ENCODE measurements at regions not wholly inside any gene's neighbourhood (a gene's known extent, or its start where the extent isn't known, plus 50 kb on each side); places are given as distances from the start of the nearest gene placed in this dataset.

DNA sequence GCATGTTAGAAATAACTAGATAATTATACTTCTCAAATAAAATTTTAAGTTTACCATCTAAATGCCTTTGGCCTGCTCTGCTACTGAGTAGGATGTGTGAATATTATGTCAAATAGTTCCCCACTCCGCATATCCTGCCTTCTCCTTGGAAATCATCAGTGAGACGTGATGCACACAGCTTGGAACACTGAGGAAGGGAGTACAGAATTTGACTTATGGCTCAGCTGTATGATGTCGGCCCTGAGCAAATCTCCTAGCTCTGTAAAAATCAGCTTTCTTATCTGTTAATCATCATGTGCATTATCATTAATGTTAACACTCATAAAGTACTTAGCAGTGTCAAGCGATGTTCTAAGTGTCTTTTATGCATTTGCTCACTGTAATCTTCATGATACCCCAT lies 241.0 kb upstream of the ANKRD50 start:
- no peak overlapping the region for H3K4me3 ChIP-seq (ENCODE audit: low read depth, low read length, poor library complexity, severe bottlenecking)
- H3K9me2 ChIP-seq (ENCODE audit: low read depth, low read length), result no peaks in the 10 kb centered on the region
- H3K27me3 ChIP-seq (ENCODE audit: insufficient read depth, low read length), result no peaks in the 10 kb centered on the region
- H3K27ac ChIP-seq (ENCODE audit: low read depth, low read length, poor library complexity, severe bottlenecking), result no peak overlapping the region
- H4K20me1 ChIP-seq (ENCODE audit: insufficient read depth, low read length), result no peaks in the 10 kb centered on the region
- H2AFZ ChIP-seq (ENCODE audit: low read length), result no peak overlapping the region
- TF ChIP-seq CTCF (IDR thresholded peaks at IDR 0.05; ENCODE audit: low read length) (no peak), EZH2 (IDR thresholded peaks at IDR 0.05; ENCODE audit: borderline replicate concordance, low read length) (no peak)
- H3K79me2 ChIP-seq (ENCODE audit: insufficient read depth, low read length), result no peaks in the 10 kb centered on the region
- H3K4me2 ChIP-seq (ENCODE audit: low read length), result no peak overlapping the region
- H3K4me1 ChIP-seq (ENCODE audit: insufficient read depth, low read length, severe bottlenecking), result no peaks in the 10 kb centered on the region
- H3K36me3 ChIP-seq (ENCODE audit: insufficient read depth, low read length), result no peaks in the 10 kb centered on the region
- H3K9ac ChIP-seq (ENCODE audit: low read length), result no peak overlapping the region
- H3K9me3 ChIP-seq (ENCODE audit: low read length), result no peaks in the 10 kb centered on the region
- H3F3A ChIP-seq (ENCODE audit: insufficient read depth, low read length), result no peaks in the 10 kb centered on the region

DNA sequence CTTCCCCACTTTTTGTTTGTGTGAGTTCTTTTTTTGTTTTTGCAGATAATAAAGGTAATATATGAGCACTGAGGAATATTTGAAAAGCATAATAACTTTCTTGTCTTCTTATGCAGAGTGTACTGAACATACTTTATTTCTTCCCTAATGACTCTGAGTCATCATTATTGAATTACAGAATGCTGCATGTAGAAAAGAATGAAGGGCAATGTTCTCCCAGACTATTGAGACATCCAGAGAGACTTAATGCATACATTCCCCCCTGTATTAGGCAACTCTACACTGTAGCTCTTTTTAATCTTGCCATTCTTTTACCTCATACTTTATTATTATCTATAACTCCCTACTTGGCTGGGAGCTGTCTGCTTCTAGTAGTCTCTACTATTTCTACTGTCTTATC lies 240.5 kb upstream of the ANKRD50 start:
- TF ChIP-seq CTCF (IDR thresholded peaks at IDR 0.05; ENCODE audit: low read length) (no peak), EZH2 (IDR thresholded peaks at IDR 0.05; ENCODE audit: borderline replicate concordance, low read length) (no peak)
- no peaks in the 10 kb centered on the region for H3K36me3 ChIP-seq (ENCODE audit: insufficient read depth, low read length)
- no peaks in the 10 kb centered on the region for H3K4me1 ChIP-seq (ENCODE audit: insufficient read depth, low read length, severe bottlenecking)
- no peak overlapping the region for H3K4me3 ChIP-seq (ENCODE audit: low read depth, low read length, poor library complexity, severe bottlenecking)
- H3K9me3 ChIP-seq (ENCODE audit: low read length), result no peaks in the 10 kb centered on the region
- no peaks in the 10 kb centered on the region for H3K9me2 ChIP-seq (ENCODE audit: low read depth, low read length)
- no peaks in the 10 kb centered on the region for H4K20me1 ChIP-seq (ENCODE audit: insufficient read depth, low read length)
- no peaks in the 10 kb centered on the region for H3K79me2 ChIP-seq (ENCODE audit: insufficient read depth, low read length)
- H3K27ac ChIP-seq (ENCODE audit: low read depth, low read length, poor library complexity, severe bottlenecking), result no peak overlapping the region
- H3F3A ChIP-seq (ENCODE audit: insufficient read depth, low read length), result no peaks in the 10 kb centered on the region
- H3K4me2 ChIP-seq (ENCODE audit: low read length), result no peak overlapping the region
- no peaks in the 10 kb centered on the region for H3K27me3 ChIP-seq (ENCODE audit: insufficient read depth, low read length)
- H2AFZ ChIP-seq (ENCODE audit: low read length), result no peak overlapping the region
- no peak overlapping the region for H3K9ac ChIP-seq (ENCODE audit: low read length)

GRCh38 chr4:124952601-124953000 lies 240.1 kb upstream of the ANKRD50 start:
- no peaks in the 10 kb centered on the region for H3K4me1 ChIP-seq (ENCODE audit: insufficient read depth, low read length, severe bottlenecking)
- H3K9me2 ChIP-seq (ENCODE audit: low read depth, low read length), result no peaks in the 10 kb centered on the region
- H3K27ac ChIP-seq (ENCODE audit: low read depth, low read length, poor library complexity, severe bottlenecking), result no peak overlapping the region
- no peaks in the 10 kb centered on the region for H3K27me3 ChIP-seq (ENCODE audit: insufficient read depth, low read length)
- H4K20me1 ChIP-seq (ENCODE audit: insufficient read depth, low read length), result no peaks in the 10 kb centered on the region
- TF ChIP-seq EZH2 (IDR thresholded peaks at IDR 0.05; ENCODE audit: borderline replicate concordance, low read length) (no peak), CTCF (IDR thresholded peaks at IDR 0.05; ENCODE audit: low read length) (no peak)
- H3K4me3 ChIP-seq (ENCODE audit: low read depth, low read length, poor library complexity, severe bottlenecking), result no peak overlapping the region
- H3K4me2 ChIP-seq (ENCODE audit: low read length), result no peak overlapping the region
- no peaks in the 10 kb centered on the region for H3K36me3 ChIP-seq (ENCODE audit: insufficient read depth, low read length)
- H3K79me2 ChIP-seq (ENCODE audit: insufficient read depth, low read length), result no peaks in the 10 kb centered on the region
- no peak overlapping the region for H3K9ac ChIP-seq (ENCODE audit: low read length)
- no peak overlapping the region for H2AFZ ChIP-seq (ENCODE audit: low read length)
- no peaks in the 10 kb centered on the region for H3F3A ChIP-seq (ENCODE audit: insufficient read depth, low read length)
- no peaks in the 10 kb centered on the region for H3K9me3 ChIP-seq (ENCODE audit: low read length)

Measured in OCI-LY1 (cell line).